ENCODE measurements at regions not wholly inside any gene's neighbourhood (a gene's known extent, or its start where the extent isn't known, plus 50 kb on each side); places are given as distances from the start of the nearest gene placed in this dataset.

GRCh38 chr11:104663190-104664140, 234.8 kb downstream of the CASP12 start:
- no peak for TF ChIP-seq CTCF (IDR thresholded peaks at IDR 0.05)
- TF ChIP-seq CREB1 (CRISPR knock-in tag; IDR thresholded peaks at IDR 0.05): no peak
- no peak for TF ChIP-seq PREB (CRISPR knock-in tag; IDR thresholded peaks at IDR 0.05; ENCODE audit: borderline replicate concordance)
- no peak for TF ChIP-seq ESRRA (CRISPR knock-in tag; IDR thresholded peaks at IDR 0.05; ENCODE audit: borderline replicate concordance)
- no peak for TF ChIP-seq AFF4 (CRISPR knock-in tag; IDR thresholded peaks at IDR 0.05; ENCODE audit: borderline replicate concordance)
- TF ChIP-seq ATF2 (CRISPR knock-in tag; IDR thresholded peaks at IDR 0.05; ENCODE audit: borderline replicate concordance, low read depth): no peak
- no peak for TF ChIP-seq ZNF263 (CRISPR knock-in tag; IDR thresholded peaks at IDR 0.05; ENCODE audit: low read depth)
- no peak for TF ChIP-seq NR2C2 (CRISPR knock-in tag; IDR thresholded peaks at IDR 0.05)
- no peak for TF ChIP-seq JUN (CRISPR knock-in tag; IDR thresholded peaks at IDR 0.05)
- no peak for TF ChIP-seq ETV6 (CRISPR knock-in tag; IDR thresholded peaks at IDR 0.05)
- no peak for TF ChIP-seq USF1 (CRISPR knock-in tag; IDR thresholded peaks at IDR 0.05)
- no peak for TF ChIP-seq FOXK1 (CRISPR knock-in tag; IDR thresholded peaks at IDR 0.05)
